Body of pancreas (tissue), 4 donors: ENCODE measurements at regions not wholly inside any gene's neighbourhood (a gene's known extent, or its start where the extent isn't known, plus 50 kb on each side); places are given as distances from the start of the nearest gene placed in this dataset.
"Not testable (repeated sequence)": the region's sequence is repeated elsewhere in the genome, so short reads cannot be mapped to it uniquely, and the experiment has no call there.

ENCODE experiments used
- POLR2A ChIP-seq, 3 donors: fragments of 450-650 bp; IDR thresholded peaks; one replicate each; pipeline ENCODE4 v1.6.1; 2016; ENCODE audit warnings: antibody characterized with exemption in 3 of 3, mild to moderate bottlenecking in 2 of 3
- TF ChIP-seq, protein P1 (sequence below), 7 experiments: fragments of 450-650 bp in 4 of 7; fragments of 200-600 bp in 3 of 7; sonication (generic) in 3 of 7; IDR thresholded peaks; one replicate each; pipeline ENCODE4 v1.5.1; 2016 to 2019; ENCODE audit warnings: antibody characterized with exemption in 7 of 7

DNA sequence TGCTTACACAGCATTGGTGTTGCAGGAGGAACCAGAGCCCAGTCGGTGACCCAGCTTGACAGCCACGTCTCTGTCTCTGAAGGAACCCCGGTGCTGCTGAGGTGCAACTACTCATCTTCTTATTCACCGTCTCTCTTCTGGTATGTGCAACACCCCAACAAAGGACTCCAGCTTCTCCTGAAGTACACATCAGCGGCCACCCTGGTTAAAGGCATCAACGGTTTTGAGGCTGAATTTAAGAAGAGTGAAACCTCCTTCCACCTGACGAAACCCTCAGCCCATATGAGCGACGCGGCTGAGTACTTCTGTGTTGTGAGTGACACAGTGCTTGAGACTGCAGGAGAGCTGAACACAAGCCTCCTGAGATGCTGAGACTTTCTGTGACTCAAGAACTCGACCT is 173.3 kb upstream of the OR4E1 start:
- TF ChIP-seq, protein P1, sequence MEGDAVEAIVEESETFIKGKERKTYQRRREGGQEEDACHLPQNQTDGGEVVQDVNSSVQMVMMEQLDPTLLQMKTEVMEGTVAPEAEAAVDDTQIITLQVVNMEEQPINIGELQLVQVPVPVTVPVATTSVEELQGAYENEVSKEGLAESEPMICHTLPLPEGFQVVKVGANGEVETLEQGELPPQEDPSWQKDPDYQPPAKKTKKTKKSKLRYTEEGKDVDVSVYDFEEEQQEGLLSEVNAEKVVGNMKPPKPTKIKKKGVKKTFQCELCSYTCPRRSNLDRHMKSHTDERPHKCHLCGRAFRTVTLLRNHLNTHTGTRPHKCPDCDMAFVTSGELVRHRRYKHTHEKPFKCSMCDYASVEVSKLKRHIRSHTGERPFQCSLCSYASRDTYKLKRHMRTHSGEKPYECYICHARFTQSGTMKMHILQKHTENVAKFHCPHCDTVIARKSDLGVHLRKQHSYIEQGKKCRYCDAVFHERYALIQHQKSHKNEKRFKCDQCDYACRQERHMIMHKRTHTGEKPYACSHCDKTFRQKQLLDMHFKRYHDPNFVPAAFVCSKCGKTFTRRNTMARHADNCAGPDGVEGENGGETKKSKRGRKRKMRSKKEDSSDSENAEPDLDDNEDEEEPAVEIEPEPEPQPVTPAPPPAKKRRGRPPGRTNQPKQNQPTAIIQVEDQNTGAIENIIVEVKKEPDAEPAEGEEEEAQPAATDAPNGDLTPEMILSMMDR (IDR thresholded peaks at IDR 0.05), result not testable (repeated sequence)
- not testable (repeated sequence) for TF ChIP-seq POLR2A (IDR thresholded peaks at IDR 0.05)
